HK-2 (cell line): ENCODE measurements at regions not wholly inside any gene's neighbourhood (a gene's known extent, or its start where the extent isn't known, plus 50 kb on each side); places are given as distances from the start of the nearest gene placed in this dataset.

Source experiments
- DNase-seq: peaks from one replicate; pipeline ENCODE4 v3.0.0-alpha.2; 2018; ENCODE audit not compliant: unreplicated experiment

GRCh38 chr7:79716329-79716728 is 262.9 kb upstream of the MAGI2 start:
- DNase-seq = no peak

DNA sequence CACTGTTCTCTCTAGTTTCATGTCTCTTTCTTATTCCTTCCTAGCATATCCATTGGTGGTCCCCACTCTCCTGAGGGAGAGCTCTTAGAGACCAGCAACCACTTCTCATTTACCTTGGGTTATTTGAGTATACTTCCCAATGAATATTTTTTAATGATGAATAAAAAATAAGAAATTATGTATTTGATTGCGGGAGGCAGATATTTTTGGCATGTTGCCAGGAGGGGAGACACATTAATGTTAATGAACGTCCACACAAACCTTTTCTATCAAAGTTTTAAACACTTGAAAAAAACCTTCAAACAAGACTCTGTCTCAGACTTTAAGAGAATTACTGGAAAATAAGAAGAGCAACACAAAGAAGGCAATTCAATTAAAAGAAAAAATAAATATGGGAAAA is 260.6 kb upstream of the MAGI2 start:
- no peak for DNase-seq

GRCh38 chr7:79713276-79713675 is 259.8 kb upstream of the MAGI2 start:
- DNase-seq = no peak

- no peak for DNase-seq
Observed at GRCh38 chr7:79711660-79712059, 258.2 kb upstream of the MAGI2 start.

- DNase-seq = no peak
Observed at GRCh38 chr7:79709574-79710409, 256.3 kb upstream of the MAGI2 start.

DNA sequence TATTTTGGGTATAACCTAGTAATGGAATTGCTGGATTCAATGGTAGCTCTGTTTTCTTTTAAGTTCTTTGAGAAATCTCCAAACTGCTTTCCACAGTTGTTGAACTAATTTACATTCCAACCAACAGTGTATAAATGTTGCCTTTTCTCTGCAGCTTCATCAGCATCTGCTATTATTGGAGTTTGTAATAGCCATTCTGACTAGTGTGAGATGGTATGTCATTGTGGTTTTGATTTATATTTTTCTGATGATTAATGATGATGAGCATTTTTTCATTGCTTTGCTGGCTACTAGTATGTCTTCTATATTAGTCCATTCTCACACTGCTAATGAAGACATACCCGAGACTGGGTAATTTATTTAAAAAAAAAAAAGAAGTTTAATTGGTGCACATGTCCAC is 248.6 kb upstream of the MAGI2 start:
- DNase-seq = no peak

DNA sequence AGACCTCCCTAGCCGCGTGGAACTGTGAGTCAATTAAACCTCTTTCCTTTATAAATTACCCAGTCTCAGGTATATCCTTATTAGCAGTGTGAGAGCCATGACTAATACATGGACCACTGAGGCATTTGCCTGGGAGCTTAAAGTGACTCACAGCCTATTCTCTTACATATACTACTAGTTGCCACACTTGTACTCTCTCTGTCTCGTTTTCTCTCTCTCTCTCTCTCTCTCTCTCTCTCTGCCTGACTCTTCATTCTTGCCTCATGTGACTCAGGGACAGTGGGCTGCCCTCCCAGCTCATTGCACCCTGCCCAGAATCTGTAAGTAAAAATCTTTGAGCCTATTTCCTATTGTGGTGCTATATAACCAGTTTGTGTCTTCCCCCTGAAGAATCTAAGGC is 238.5 kb upstream of the MAGI2 start:
- peak; percentile 49 for DNase-seq

- no peak for DNase-seq
Observed at GRCh38 chr7:79691074-79691473, 237.6 kb upstream of the MAGI2 start.

- DNase-seq = no peak
Observed at GRCh38 chr7:79684384-79684783, 230.9 kb upstream of the MAGI2 start.

DNA sequence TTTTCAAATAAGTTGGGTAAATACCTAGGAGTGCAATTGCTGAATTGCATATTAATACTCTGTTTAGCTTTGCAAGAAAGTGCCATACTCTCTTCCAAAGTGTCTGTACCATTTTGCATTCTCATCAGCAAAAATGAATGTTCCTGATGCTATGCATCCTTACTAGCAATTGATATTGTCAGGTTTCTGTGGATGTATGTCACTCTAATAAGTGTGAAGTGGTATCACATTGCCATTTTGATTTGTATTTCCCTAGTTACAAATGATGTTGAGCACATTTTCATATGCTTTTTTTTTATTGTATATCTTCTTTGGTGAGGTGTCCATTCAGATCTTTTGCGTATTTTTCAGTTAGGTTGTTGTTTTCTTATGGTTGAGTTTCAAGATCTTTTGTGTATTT is 230.4 kb upstream of the MAGI2 start:
- DNase-seq = no peak

- no peak for DNase-seq
Observed at GRCh38 chr7:79683185-79683890, 229.9 kb upstream of the MAGI2 start.

DNA sequence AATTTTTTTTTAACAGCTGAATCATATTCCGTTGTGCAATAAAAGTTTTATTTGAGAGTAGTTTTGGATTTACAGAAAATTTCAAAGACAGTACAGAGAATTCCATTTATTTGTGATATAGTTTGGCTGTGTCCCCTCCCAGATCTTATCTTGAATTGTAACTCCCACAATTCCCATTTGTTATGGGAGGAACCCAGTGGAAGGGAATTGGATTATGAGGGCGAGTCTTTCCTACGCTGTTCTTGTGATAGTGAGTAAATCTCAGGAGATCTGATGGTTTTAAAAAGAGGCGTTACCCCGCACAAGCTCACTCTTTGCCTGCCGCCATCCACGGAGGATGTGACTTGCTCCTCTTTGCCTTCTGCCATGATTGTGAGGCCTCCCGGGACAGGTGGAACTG is 228.0 kb upstream of the MAGI2 start:
- no peak for DNase-seq

DNA sequence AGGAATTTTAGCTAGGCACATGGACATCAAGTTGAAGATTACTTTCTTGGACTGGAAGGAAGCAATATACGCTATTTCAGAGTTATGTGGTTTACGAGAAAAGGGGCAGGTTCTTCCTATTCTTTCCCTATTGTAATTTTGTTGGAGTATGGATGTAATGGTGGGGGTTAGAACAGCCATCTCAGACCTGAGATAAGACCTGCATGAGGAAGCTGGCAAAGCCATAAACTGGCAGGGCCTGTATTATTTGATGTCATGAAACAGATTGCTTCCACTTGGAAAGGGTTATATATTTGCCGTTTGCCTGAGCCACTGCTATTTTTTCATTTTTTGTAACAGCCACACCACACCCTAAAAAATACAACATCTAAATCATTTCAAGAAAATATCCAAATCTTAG is 220.5 kb upstream of the MAGI2 start:
- DNase-seq = no peak

DNA sequence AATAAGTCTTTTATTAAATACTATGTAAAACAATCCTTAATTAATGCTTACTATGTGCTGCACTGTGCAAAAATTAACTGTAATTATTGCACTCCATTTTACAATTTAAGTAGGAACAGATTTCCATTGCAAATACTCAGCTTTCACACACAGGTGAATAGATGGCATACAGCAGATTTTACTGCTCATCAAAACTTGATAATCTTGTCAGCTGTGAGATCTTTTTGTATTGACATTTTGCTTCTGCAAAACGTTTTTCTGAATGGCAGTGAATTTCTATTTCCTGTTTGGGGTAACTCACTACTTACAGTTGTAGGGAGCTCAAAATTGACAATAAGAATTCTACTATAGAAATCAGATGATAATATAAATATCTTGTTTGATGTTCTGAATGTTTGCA is 220.0 kb upstream of the MAGI2 start:
- DNase-seq = no peak

DNA sequence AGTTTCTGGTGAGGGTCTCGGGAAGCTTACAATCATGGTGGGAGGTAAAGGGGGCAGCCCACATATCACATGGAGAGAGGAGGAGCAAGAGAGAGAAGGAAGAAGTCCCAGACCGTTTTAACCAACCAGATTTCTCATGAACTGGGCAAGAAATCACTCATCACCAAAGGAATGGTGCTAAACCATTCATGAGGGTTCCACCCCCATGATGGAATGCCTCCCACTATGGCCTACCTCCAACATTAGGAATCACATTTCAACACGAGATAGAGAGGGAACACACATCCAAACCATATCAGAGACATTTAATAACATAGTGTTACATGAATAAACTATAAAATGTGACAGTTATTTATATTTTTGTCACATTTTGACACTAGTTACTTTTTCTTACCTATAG is 214.8 kb upstream of the MAGI2 start:
- DNase-seq = no peak

- no peak for DNase-seq
Observed at GRCh38 chr7:79666472-79666871, 213.0 kb upstream of the MAGI2 start.

DNA sequence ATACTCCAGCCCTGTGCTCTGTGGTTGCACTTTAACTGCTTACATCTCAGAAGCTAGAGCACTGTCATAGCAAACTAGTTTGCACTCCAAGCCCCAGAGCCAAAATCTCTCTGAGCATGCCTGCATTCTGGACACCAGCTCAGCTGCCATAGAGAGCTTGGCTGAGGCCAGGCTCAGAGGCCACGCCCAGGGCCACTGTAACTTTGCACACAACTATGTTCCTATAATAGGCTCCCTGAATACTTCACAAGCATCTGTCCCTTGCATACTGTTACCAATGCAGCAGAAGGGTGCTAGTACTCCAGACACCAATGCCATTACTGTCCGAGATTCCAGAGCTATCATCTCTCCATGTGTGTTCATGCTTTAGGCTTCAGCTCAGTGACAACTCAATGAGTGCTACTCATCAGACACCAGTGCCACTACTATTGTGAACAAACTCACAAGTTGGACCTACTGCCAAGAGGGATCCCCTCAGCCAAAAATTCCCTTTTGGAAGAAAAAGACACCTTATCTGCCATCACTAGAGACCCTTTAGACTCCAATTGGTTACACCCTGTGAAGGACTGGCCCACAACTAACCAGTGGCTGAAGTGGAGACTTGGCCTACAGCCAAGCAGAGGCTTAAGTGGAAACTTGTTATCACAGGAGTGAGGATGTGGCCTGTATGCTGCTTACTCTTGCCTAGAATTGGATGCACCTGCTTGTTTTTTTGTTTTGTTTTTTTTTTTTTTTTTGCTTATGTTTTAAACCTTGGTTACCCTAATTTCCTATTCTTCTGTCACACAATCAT is 211.6 kb upstream of the MAGI2 start:
- DNase-seq = no peak

DNA sequence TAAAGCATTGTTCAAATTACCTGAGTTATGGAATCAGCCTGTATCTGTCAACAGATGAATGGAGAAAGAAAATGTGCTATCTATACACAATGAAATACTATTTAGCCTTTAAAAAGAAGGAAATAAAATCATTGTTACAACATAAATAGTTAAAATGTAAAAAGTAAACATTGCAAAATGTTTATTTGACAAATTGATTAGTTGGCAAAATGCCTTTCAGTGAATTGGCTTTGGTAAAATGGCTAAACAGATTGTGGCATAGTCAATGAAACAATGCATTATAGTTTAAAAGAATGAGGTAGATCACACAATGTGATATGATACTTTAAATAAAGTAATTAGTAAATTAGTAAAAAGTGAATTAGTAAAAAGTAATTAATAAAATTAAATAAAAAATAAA is 204.8 kb upstream of the MAGI2 start:
- no peak for DNase-seq

DNA sequence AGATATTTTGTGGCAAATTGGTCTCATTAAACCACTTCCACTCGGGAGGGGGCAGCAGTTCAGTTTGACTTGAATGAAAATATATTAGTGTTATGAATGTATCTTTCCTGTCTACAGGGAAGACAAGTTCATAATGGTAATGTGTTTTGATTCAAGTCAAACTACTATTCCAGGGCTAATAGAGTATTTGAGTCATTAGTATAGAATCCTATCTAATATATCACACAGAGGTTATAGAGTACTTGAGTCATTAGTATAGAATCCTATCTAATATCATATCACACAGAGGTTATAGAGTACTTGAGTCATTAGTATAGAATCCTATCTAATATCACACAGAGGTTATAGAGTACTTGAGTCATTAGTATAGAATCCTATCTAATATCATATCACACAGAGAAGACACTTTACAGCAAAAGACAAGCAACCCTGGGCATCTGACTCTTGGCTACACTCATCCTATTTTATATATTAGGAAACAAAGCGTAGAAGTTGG is 199.7 kb upstream of the MAGI2 start:
- DNase-seq = no peak

GRCh38 chr7:79652619-79653018 is 199.2 kb upstream of the MAGI2 start:
- no peak for DNase-seq

DNA sequence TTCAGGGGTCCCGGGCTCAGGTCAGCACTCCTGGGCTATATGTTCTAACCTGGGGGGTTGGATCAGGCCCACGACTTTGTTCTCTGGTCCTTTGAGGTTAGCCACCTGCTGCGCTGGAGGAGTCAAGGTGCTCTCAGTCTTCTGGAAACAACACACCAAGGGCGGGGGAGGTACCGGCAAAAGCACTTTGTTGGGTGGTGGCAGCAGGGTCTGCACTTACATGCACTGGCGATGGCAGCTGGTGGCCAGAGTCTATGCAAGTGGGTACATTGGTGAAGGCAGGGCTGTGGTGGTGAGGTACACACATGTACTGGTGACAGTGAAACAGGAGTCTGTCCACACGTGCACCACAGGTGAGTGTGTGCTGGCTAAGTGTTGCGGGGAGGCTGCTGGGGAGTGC is 194.2 kb upstream of the MAGI2 start:
- no peak for DNase-seq

- DNase-seq = no peak
Observed at GRCh38 chr7:79646278-79646677, 192.8 kb upstream of the MAGI2 start.
